ENCODE measurements at regions not wholly inside any gene's neighbourhood (a gene's known extent, or its start where the extent isn't known, plus 50 kb on each side); places are given as distances from the start of the nearest gene placed in this dataset.
"Not testable (repeated sequence)": the region's sequence is repeated elsewhere in the genome, so short reads cannot be mapped to it uniquely, and the experiment has no call there.

- H3K27ac ChIP-seq (ENCODE audit: low read length) = no peak overlapping the region
- TF ChIP-seq CTCF (IDR thresholded peaks at IDR 0.05; ENCODE audit: low read depth, low read length) (no peak), EZH2phosphoT487 (IDR thresholded peaks at IDR 0.05; ENCODE audit: low read depth) (no peak)
- H3K4me1 ChIP-seq (ENCODE audit: low read length) = no peaks in the 10 kb centered on the region
- no peak overlapping the region for H3K4me2 ChIP-seq (ENCODE audit: low read length)
- H3K9ac ChIP-seq (ENCODE audit: low read length) = no peak overlapping the region
- no peak overlapping the region for H2AFZ ChIP-seq (ENCODE audit: low read depth, low read length)
- H3K36me3 ChIP-seq (replicated peaks; ENCODE audit: low read depth, low read length) = no peaks in the 10 kb centered on the region
- H3K9me3 ChIP-seq (ENCODE audit: insufficient read depth, low read length) = no peaks in the 10 kb centered on the region
- H3K4me3 ChIP-seq (ENCODE audit: low read length) = no peak overlapping the region
- no peaks in the 10 kb centered on the region for H3K79me2 ChIP-seq (ENCODE audit: low read length)
- H3K27me3 ChIP-seq (ENCODE audit: low read depth, low read length) = no peaks in the 10 kb centered on the region
- H4K20me1 ChIP-seq (ENCODE audit: insufficient read depth, low read length) = no peaks in the 10 kb centered on the region
These were observed 246.1 kb downstream of the OR4C45 start for GRCh38 chr11:50278756-50279155.

- Histone ChIP-seq H3K9ac (ENCODE audit: low read length) (no peak overlapping the region; the same call in 1 of the 2 replicates), H3K36me3 (replicated peaks; ENCODE audit: low read depth, low read length) (no peaks in the 10 kb centered on the region), H3K9me3 (ENCODE audit: insufficient read depth, low read length) (no peaks in the 10 kb centered on the region), H2AFZ (ENCODE audit: low read depth, low read length) (no peak overlapping the region), H3K27me3 (ENCODE audit: low read depth, low read length) (no peaks in the 10 kb centered on the region), H4K20me1 (ENCODE audit: insufficient read depth, low read length) (no peaks in the 10 kb centered on the region), H3K79me2 (ENCODE audit: low read length) (no peaks in the 10 kb centered on the region), H3K4me2 (ENCODE audit: low read length) (no peak overlapping the region), H3K4me3 (ENCODE audit: low read length) (peak overlapping the region; percentile 52; the same call in 1 of the 2 replicates), H3K27ac (ENCODE audit: low read length) (no peak overlapping the region), H3K4me1 (ENCODE audit: low read length) (no peaks in the 10 kb centered on the region)
- TF ChIP-seq CTCF (IDR thresholded peaks at IDR 0.05; ENCODE audit: low read depth, low read length) (no peak), EZH2phosphoT487 (IDR thresholded peaks at IDR 0.05; ENCODE audit: low read depth) (no peak)
These were observed 265.7 kb downstream of the OR4C45 start for GRCh38 chr11:50298182-50298988.

- not testable (repeated sequence) for H3K9ac ChIP-seq (ENCODE audit: low read length); H3K9me3 ChIP-seq (ENCODE audit: insufficient read depth, low read length); H4K20me1 ChIP-seq (ENCODE audit: insufficient read depth, low read length); H3K4me3 ChIP-seq (ENCODE audit: low read length); H3K27me3 ChIP-seq (ENCODE audit: low read depth, low read length); H3K79me2 ChIP-seq (ENCODE audit: low read length); H3K36me3 ChIP-seq (replicated peaks; ENCODE audit: low read depth, low read length); H2AFZ ChIP-seq (ENCODE audit: low read depth, low read length); H3K4me1 ChIP-seq (ENCODE audit: low read length); H3K27ac ChIP-seq (ENCODE audit: low read length); H3K4me2 ChIP-seq (ENCODE audit: low read length)
These were observed 298.0 kb downstream of the OR4C45 start for GRCh38 chr11:50330723-50331122.

GRCh38 chr11:50333861-50334260, 301.2 kb downstream of the OR4C45 start:
- no peaks in the 10 kb centered on the region for H3K4me1 ChIP-seq (ENCODE audit: low read length)
- no peaks in the 10 kb centered on the region for H3K27me3 ChIP-seq (ENCODE audit: low read depth, low read length)
- H3K9ac ChIP-seq (ENCODE audit: low read length) = no peak overlapping the region
- no peaks in the 10 kb centered on the region for H3K36me3 ChIP-seq (replicated peaks; ENCODE audit: low read depth, low read length)
- no peak overlapping the region for H2AFZ ChIP-seq (ENCODE audit: low read depth, low read length)
- no peak overlapping the region for H3K4me3 ChIP-seq (ENCODE audit: low read length)
- H3K79me2 ChIP-seq (ENCODE audit: low read length) = no peaks in the 10 kb centered on the region
- no peaks in the 10 kb centered on the region for H3K9me3 ChIP-seq (ENCODE audit: insufficient read depth, low read length)
- H3K4me2 ChIP-seq (ENCODE audit: low read length) = no peak overlapping the region
- no peaks in the 10 kb centered on the region for H4K20me1 ChIP-seq (ENCODE audit: insufficient read depth, low read length)
- no peak overlapping the region for H3K27ac ChIP-seq (ENCODE audit: low read length)
- TF ChIP-seq EZH2phosphoT487 (IDR thresholded peaks at IDR 0.05; ENCODE audit: low read depth) = no peak
- TF ChIP-seq CTCF (IDR thresholded peaks at IDR 0.05; ENCODE audit: low read depth, low read length) = no peak

- not testable (repeated sequence) for H3K9me3 ChIP-seq (ENCODE audit: insufficient read depth, low read length); H3K4me1 ChIP-seq (ENCODE audit: low read length); H3K4me2 ChIP-seq (ENCODE audit: low read length); H2AFZ ChIP-seq (ENCODE audit: low read depth, low read length); H3K27me3 ChIP-seq (ENCODE audit: low read depth, low read length); H3K9ac ChIP-seq (ENCODE audit: low read length); H3K79me2 ChIP-seq (ENCODE audit: low read length); H3K36me3 ChIP-seq (replicated peaks; ENCODE audit: low read depth, low read length); H4K20me1 ChIP-seq (ENCODE audit: insufficient read depth, low read length); H3K4me3 ChIP-seq (ENCODE audit: low read length); H3K27ac ChIP-seq (ENCODE audit: low read length)
These were observed 304.8 kb downstream of the OR4C45 start for GRCh38 chr11:50337432-50337831.

- H3K4me2 ChIP-seq (ENCODE audit: low read length); H3K79me2 ChIP-seq (ENCODE audit: low read length); H3K9me3 ChIP-seq (ENCODE audit: insufficient read depth, low read length); H3K36me3 ChIP-seq (replicated peaks; ENCODE audit: low read depth, low read length); H3K27me3 ChIP-seq (ENCODE audit: low read depth, low read length); H3K4me3 ChIP-seq (ENCODE audit: low read length); H3K4me1 ChIP-seq (ENCODE audit: low read length); H4K20me1 ChIP-seq (ENCODE audit: insufficient read depth, low read length); H3K27ac ChIP-seq (ENCODE audit: low read length); H2AFZ ChIP-seq (ENCODE audit: low read depth, low read length); H3K9ac ChIP-seq (ENCODE audit: low read length): not testable (repeated sequence)
These were observed 315.3 kb downstream of the OR4C45 start for GRCh38 chr11:50348018-50348417.

All from OCI-LY3 (cell line).